Esophagus muscularis mucosa (tissue), 3 donors: ENCODE measurements at regions not wholly inside any gene's neighbourhood (a gene's known extent, or its start where the extent isn't known, plus 50 kb on each side); places are given as distances from the start of the nearest gene placed in this dataset.

Source experiments
- POLR2A ChIP-seq: fragments of 450-650 bp; IDR thresholded peaks from one replicate; pipeline ENCODE4 v1.6.1; 2017; ENCODE audit warnings: antibody characterized with exemption, moderate library complexity, mild to moderate bottlenecking, low read depth
- POLR2AphosphoS5 ChIP-seq, 2 donors: sonication (generic); formaldehyde crosslinking; IDR thresholded peaks; one replicate each; pipeline ENCODE4 v1.6.1; 2017; ENCODE audit warnings: antibody characterized with exemption in 2 of 2
- TF ChIP-seq, protein P1 (sequence below), 3 experiments: fragments of 200-600 bp in 2 of 3; fragments of 450-650 bp in 1 of 3; sonication (generic) in 2 of 3; IDR thresholded peaks; one replicate each; pipeline ENCODE4 v1.5.1; 2017 to 2019; ENCODE audit warnings: antibody characterized with exemption in 3 of 3, mild to moderate bottlenecking in 2 of 3, moderate library complexity in 1 of 3

GRCh38 chr1:218575856-218576255 lies 230.7 kb downstream of the TGFB2 start:
- TF ChIP-seq, protein P1, sequence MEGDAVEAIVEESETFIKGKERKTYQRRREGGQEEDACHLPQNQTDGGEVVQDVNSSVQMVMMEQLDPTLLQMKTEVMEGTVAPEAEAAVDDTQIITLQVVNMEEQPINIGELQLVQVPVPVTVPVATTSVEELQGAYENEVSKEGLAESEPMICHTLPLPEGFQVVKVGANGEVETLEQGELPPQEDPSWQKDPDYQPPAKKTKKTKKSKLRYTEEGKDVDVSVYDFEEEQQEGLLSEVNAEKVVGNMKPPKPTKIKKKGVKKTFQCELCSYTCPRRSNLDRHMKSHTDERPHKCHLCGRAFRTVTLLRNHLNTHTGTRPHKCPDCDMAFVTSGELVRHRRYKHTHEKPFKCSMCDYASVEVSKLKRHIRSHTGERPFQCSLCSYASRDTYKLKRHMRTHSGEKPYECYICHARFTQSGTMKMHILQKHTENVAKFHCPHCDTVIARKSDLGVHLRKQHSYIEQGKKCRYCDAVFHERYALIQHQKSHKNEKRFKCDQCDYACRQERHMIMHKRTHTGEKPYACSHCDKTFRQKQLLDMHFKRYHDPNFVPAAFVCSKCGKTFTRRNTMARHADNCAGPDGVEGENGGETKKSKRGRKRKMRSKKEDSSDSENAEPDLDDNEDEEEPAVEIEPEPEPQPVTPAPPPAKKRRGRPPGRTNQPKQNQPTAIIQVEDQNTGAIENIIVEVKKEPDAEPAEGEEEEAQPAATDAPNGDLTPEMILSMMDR (IDR thresholded peaks at IDR 0.05): no peak
- TF ChIP-seq POLR2A: no peak
- no peak for TF ChIP-seq POLR2AphosphoS5 (IDR thresholded peaks at IDR 0.05)
